Lung (tissue), 11 donors: ENCODE measurements at regions not wholly inside any gene's neighbourhood (a gene's known extent, or its start where the extent isn't known, plus 50 kb on each side); places are given as distances from the start of the nearest gene placed in this dataset.
"Not testable (repeated sequence)": the region's sequence is repeated elsewhere in the genome, so short reads cannot be mapped to it uniquely, and the experiment has no call there.

Experiments
- ATAC-seq: fragments of 200-7000 bp; cut with Tn5 transposase; one replicate; pipeline ENCODE4 v1.9.1; 2020; ENCODE audit warnings: moderate number of reproducible peaks; ENCODE audit not compliant: insufficient read depth, low FRiP score
- DNase-seq, 3 donors: peaks; one replicate each; pipeline ENCODE4 v3.0.0-alpha.2; 2013 to 2017
- H3K27ac ChIP-seq, 2 donors: one replicate each; pipeline ENCODE4 v1.5.1; 2013; ENCODE audit warnings: mild to moderate bottlenecking in 2 of 2, moderate library complexity in 2 of 2, control low read depth in 1 of 2, inconsistent platforms in 1 of 2, low read depth in 1 of 2, low read length in 1 of 2
- H3K27me3 ChIP-seq, 3 donors: one replicate each; pipeline ENCODE4 v1.5.1; 2013; ENCODE audit warnings: low read length in 2 of 3; ENCODE audit not compliant: control insufficient read depth in 3 of 3, insufficient read depth in 3 of 3
- H3K36me3 ChIP-seq, 4 donors: one replicate each; pipeline ENCODE4 v1.5.1; 2013; ENCODE audit warnings: low read length in 4 of 4, mild to moderate bottlenecking in 1 of 4, moderate library complexity in 1 of 4; ENCODE audit not compliant: control insufficient read depth in 4 of 4, insufficient read depth in 4 of 4
- H3K4me1 ChIP-seq, 5 donors: one replicate each; pipeline ENCODE4 v1.5.1; 2013; ENCODE audit warnings: low read length in 5 of 5, mild to moderate bottlenecking in 2 of 5, moderate library complexity in 1 of 5; ENCODE audit not compliant: control insufficient read depth in 5 of 5, insufficient read depth in 5 of 5
- H3K4me3 ChIP-seq: one replicate; pipeline ENCODE4 v1.5.1; 2013; ENCODE audit warnings: mild to moderate bottlenecking, control low read depth, moderate library complexity
- H3K9ac ChIP-seq, 2 donors: one replicate each; pipeline ENCODE4 v1.5.1; 2013; ENCODE audit warnings: low read length in 2 of 2, control low read depth in 1 of 2; ENCODE audit not compliant: insufficient read depth in 1 of 2
- H3K9me3 ChIP-seq, 4 donors: one replicate each; pipeline ENCODE4 v1.5.1; 2013; ENCODE audit warnings: low read length in 3 of 4, mild to moderate bottlenecking in 1 of 4, moderate library complexity in 1 of 4; ENCODE audit not compliant: control insufficient read depth in 4 of 4, insufficient read depth in 3 of 4
- WGBS, 2 donors: extraction: QIAGEN DNeasy Blood & Tissue Kit; methylation state at CpG; one replicate each; pipeline ENCODE4 v1.1.7; 2013; 5-methylcytosine and 5-hydroxymethylcytosine counted together
- TF ChIP-seq, protein P1 (sequence below): IDR thresholded peaks from 2 replicates; pipeline ENCODE4 v1.5.1; 2012; ENCODE audit warnings: mild to moderate bottlenecking; ENCODE audit errors: control extremely low read depth, extremely low read depth
- donor health status: control.
- donor health status: control.
- donor health status: Bipolar disorder and iron deficiency.
- donor health status: healthy.
- donor health status: DM: yes; HTN: yes; CAD: no.

GRCh38 chr2:237240252-237240651 lies 154.6 kb downstream of the COPS8 start:
- ATAC-seq, result no peak
- WGBS, 2 donors, result 91 to 95% methylated on average over 5 of the region's 5 CpGs
- H3K36me3 ChIP-seq, result no peaks in the 10 kb centered on the region

DNA sequence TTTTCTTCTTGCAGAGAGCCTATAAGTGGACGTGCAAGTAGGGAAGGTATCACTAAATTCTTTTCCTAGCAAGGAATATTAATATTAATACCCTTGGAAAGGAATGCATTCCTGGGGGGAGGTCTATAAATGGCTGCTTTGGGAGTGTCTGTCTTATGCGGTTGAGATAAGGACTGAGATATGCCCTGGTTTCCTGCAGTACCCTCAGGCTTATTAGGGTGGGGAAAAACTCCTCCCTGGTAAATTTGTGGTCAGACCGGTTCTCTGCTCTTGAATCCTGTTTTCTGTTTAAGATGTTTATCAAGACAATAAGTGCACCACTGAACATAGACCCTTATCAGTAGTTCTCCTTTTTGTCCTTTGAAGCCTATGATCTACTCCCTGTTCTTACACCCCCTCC lies 155.2 kb downstream of the COPS8 start:
- Histone ChIP-seq H3K9me3 (peaks cover 0 to 19% (median 6%) of the 10 kb centered on the region in 4 donors), H3K4me1 (peaks cover 0 to 21% (median 0%) of the 10 kb centered on the region in 5 donors)
- not testable (repeated sequence) for ATAC-seq, H3K36me3 ChIP-seq, H3K4me3 ChIP-seq, H3K27me3 ChIP-seq, DNase-seq, H3K9ac ChIP-seq, H3K27ac ChIP-seq
- 69 to 83% methylated on average over 3 of the region's 3 CpGs for WGBS, 2 donors

More at GRCh38 chr2:237240252-237240651, 154.6 kb downstream of the COPS8 start:
- H3K27me3 ChIP-seq, result no peaks in the 10 kb centered on the region
- H3K9me3 ChIP-seq, result peaks cover 0 to 19% (median 6%) of the 10 kb centered on the region in 4 donors
- TF ChIP-seq, protein P1, sequence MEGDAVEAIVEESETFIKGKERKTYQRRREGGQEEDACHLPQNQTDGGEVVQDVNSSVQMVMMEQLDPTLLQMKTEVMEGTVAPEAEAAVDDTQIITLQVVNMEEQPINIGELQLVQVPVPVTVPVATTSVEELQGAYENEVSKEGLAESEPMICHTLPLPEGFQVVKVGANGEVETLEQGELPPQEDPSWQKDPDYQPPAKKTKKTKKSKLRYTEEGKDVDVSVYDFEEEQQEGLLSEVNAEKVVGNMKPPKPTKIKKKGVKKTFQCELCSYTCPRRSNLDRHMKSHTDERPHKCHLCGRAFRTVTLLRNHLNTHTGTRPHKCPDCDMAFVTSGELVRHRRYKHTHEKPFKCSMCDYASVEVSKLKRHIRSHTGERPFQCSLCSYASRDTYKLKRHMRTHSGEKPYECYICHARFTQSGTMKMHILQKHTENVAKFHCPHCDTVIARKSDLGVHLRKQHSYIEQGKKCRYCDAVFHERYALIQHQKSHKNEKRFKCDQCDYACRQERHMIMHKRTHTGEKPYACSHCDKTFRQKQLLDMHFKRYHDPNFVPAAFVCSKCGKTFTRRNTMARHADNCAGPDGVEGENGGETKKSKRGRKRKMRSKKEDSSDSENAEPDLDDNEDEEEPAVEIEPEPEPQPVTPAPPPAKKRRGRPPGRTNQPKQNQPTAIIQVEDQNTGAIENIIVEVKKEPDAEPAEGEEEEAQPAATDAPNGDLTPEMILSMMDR, result no peak
- peaks cover 0 to 23% (median 2%) of the 10 kb centered on the region in 5 donors for H3K4me1 ChIP-seq
- H3K4me3 ChIP-seq, result no peak overlapping the region
- no peak for DNase-seq
- H3K27ac ChIP-seq, result no peak overlapping the region
- H3K9ac ChIP-seq, result no peak overlapping the region

DNA sequence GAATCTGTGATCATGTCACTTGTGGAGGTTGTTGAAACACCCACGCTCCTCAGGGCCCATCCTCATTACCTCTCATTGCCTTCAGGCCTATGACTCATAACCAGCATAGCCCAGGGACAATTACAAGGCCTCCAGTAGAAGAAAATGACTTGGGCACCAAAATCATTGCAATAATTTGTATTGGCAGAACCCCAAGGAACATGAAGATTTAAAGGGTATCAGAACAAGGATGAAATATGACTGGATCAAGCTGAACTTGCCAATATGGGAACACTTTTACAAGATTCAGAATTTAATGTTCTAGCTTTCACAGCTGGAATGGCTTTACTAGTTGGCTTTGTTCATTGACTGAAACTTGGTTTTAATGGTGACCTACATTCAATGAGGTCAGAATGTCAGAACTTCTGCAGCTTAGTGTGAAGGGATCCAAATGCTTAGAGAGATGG lies 156.4 kb downstream of the COPS8 start:
- no peak overlapping the region for H3K27ac ChIP-seq
- 79 to 81% methylated on average over 1 of the region's 1 CpG for WGBS, 2 donors
- TF ChIP-seq, protein P1, result no peak

GRCh38 chr2:237243487-237243886 lies 157.8 kb downstream of the COPS8 start:
- Histone ChIP-seq H3K4me3 (no peak overlapping the region), H3K9me3 (peaks cover 0 to 19% (median 6%) of the 10 kb centered on the region in 4 donors), H3K9ac (no peak overlapping the region), H3K36me3 (no peaks in the 10 kb centered on the region), H3K27ac (no peak overlapping the region), H3K4me1 (peaks cover 0 to 16% (median 0%) of the 10 kb centered on the region in 5 donors), H3K27me3 (no peaks in the 10 kb centered on the region)
- DNase-seq, result no peak
- TF ChIP-seq, protein P1, result no peak
- WGBS, 2 donors, result 73 to 87% methylated on average over 2 of the region's 2 CpGs
- ATAC-seq, result no peak

More for the DNA sequence above, 156.4 kb downstream of the COPS8 start:
- no peaks in the 10 kb centered on the region for H3K36me3 ChIP-seq
- ATAC-seq (no peak), DNase-seq (no peak)
- H3K9ac ChIP-seq, result no peak overlapping the region
- H3K27me3 ChIP-seq, result no peaks in the 10 kb centered on the region
- no peak overlapping the region for H3K4me3 ChIP-seq
- peaks cover 0 to 19% (median 6%) of the 10 kb centered on the region in 4 donors for H3K9me3 ChIP-seq
- H3K4me1 ChIP-seq, result peaks cover 0 to 16% (median 0%) of the 10 kb centered on the region in 5 donors
